HCT116 (cell line): ENCODE measurements at regions not wholly inside any gene's neighbourhood (a gene's known extent, or its start where the extent isn't known, plus 50 kb on each side); places are given as distances from the start of the nearest gene placed in this dataset.

Source experiments
- ATF3 ChIP-seq: IDR thresholded peaks from 2 replicates; pipeline ENCODE4 v1.6.1; 2012
- CEBPB ChIP-seq: IDR thresholded peaks from 2 replicates; pipeline ENCODE4 v1.6.1; 2012; ENCODE audit warnings: low read depth
- CTCF ChIP-seq, 3 experiments: fragments of 200-600 bp in 1 of 3; sonication (generic) in 1 of 3; IDR thresholded peaks in 2 of 3; conservative IDR thresholded peaks in 1 of 3; 2 replicates each; pipeline ENCODE4 v1.5.1; 2012 to 2017; ENCODE audit warnings: low read depth in 2 of 3, low read length in 2 of 3, antibody characterized with exemption in 1 of 3, borderline replicate concordance in 1 of 3, control low read depth in 1 of 3, mild to moderate bottlenecking in 1 of 3, mixed read lengths in 1 of 3, mixed run types in 1 of 3, moderate library complexity in 1 of 3; ENCODE audit not compliant: insufficient read depth in 1 of 3
- EGR1 ChIP-seq: IDR thresholded peaks from 2 replicates; pipeline ENCODE4 v1.6.1; 2012; ENCODE audit warnings: low read depth
- EZH2 ChIP-seq: fragments of 200-600 bp; sonication (generic); IDR thresholded peaks from 2 replicates; pipeline ENCODE4 v1.6.1; 2017; ENCODE audit warnings: antibody characterized with exemption, mixed run types
- POLR2A ChIP-seq: IDR thresholded peaks from 2 replicates; pipeline ENCODE4 v1.7.0; 2011; ENCODE audit warnings: borderline replicate concordance; ENCODE audit not compliant: insufficient read depth, insufficient read length; ENCODE audit errors: extremely low read depth
- POLR2AphosphoS5 ChIP-seq: IDR thresholded peaks from 2 replicates; pipeline ENCODE4 v1.6.1; 2011; ENCODE audit warnings: mild to moderate bottlenecking, low read depth, low read length, moderate library complexity
- SIN3A ChIP-seq: IDR thresholded peaks from 2 replicates; pipeline ENCODE4 v1.6.1; 2012; ENCODE audit warnings: low read depth
- YY1 ChIP-seq: IDR thresholded peaks from 2 replicates; pipeline ENCODE4 v1.6.1; 2011; ENCODE audit warnings: low read length, low read depth, moderate library complexity, mild to moderate bottlenecking; ENCODE audit not compliant: insufficient replicate concordance; ENCODE audit errors: extremely low read depth
- ZFX ChIP-seq: fragments of 450-650 bp; IDR thresholded peaks from 2 replicates; pipeline ENCODE4 v1.6.1; 2017

GRCh38 chr10:20972925-20973324 lies 75.8 kb upstream of the NEBL start:
- TF ChIP-seq ZFX (no peak), CTCF (IDR thresholded peaks at IDR 0.05 in 2 of 3, conservative IDR thresholded peaks at IDR 0.05 in 1 of 3; ENCODE audit: borderline replicate concordance in 1 of 3, insufficient read depth in 1 of 3, low read depth in 2 of 3, low read length in 2 of 3) (no peak), POLR2A (no peak), EGR1 (no peak), ATF3 (no peak), YY1 (no peak), EZH2 (no peak), SIN3A (no peak), POLR2AphosphoS5 (no peak), CEBPB (no peak)
